ENCODE measurements at regions not wholly inside any gene's neighbourhood (a gene's known extent, or its start where the extent isn't known, plus 50 kb on each side); places are given as distances from the start of the nearest gene placed in this dataset.

- Mint-ChIP-seq H3K9me3 (no peaks in the 10 kb centered on the region), H3K4me3 (no peak overlapping the region), H3K4me1 (no peaks in the 10 kb centered on the region), H3K27ac (no peak overlapping the region), H3K27me3 (no peaks in the 10 kb centered on the region), H3K36me3 (no peaks in the 10 kb centered on the region)
- POLR2A ChIA-PET = no interaction called here
- no peak for ATAC-seq
- no peak for DNase-seq
Observed at GRCh38 chr17:69640073-69640472, 225.6 kb downstream of the MAP2K6 start.

- Mint-ChIP-seq H3K9me3 (peaks cover 0 to 9% (median 0%) of the 10 kb centered on the region in 9 donors), H3K4me1 (no peaks in the 10 kb centered on the region), H3K4me3 (no peak overlapping the region), H3K27ac (no peak overlapping the region), H3K27me3 (no peaks in the 10 kb centered on the region), H3K36me3 (no peaks in the 10 kb centered on the region)
- DNase-seq = no peak
- no peak for ATAC-seq
- POLR2A ChIA-PET = no interaction called here
Observed at GRCh38 chr17:69643686-69644085, 229.2 kb downstream of the MAP2K6 start.

GRCh38 chr17:69646729-69647128, 232.2 kb downstream of the MAP2K6 start:
- no peak for ATAC-seq
- no peaks in the 10 kb centered on the region for H3K36me3 Mint-ChIP-seq
- no peak overlapping the region for H3K27ac Mint-ChIP-seq

GRCh38 chr17:69650881-69651280, 236.4 kb downstream of the MAP2K6 start:
- DNase-seq (no peak), ATAC-seq (no peak)
- Mint-ChIP-seq H3K4me3 (no peak overlapping the region), H3K9me3 (peaks cover 0 to 17% (median 2%) of the 10 kb centered on the region in 9 donors), H3K36me3 (peaks cover 0 to 10% (median 0%) of the 10 kb centered on the region in 3 donors), H3K27ac (no peak overlapping the region), H3K4me1 (no peaks in the 10 kb centered on the region), H3K27me3 (peaks cover 0 to 4% (median 3%) of the 10 kb centered on the region in 5 donors)
- POLR2A ChIA-PET = no interaction called here

More at GRCh38 chr17:69646729-69647128, 232.2 kb downstream of the MAP2K6 start:
- DNase-seq = no peak
- no peaks in the 10 kb centered on the region for H3K27me3 Mint-ChIP-seq
- no peak overlapping the region for H3K4me3 Mint-ChIP-seq
- no peaks in the 10 kb centered on the region for H3K4me1 Mint-ChIP-seq
- POLR2A ChIA-PET = no interaction called here
- peaks cover 0 to 9% (median 0%) of the 10 kb centered on the region in 9 donors for H3K9me3 Mint-ChIP-seq

GRCh38 chr17:69651921-69652320, 237.4 kb downstream of the MAP2K6 start:
- Mint-ChIP-seq H3K4me3 (no peak overlapping the region), H3K36me3 (peaks cover 0 to 10% (median 0%) of the 10 kb centered on the region in 3 donors), H3K9me3 (peaks cover 0 to 17% (median 2%) of the 10 kb centered on the region in 9 donors), H3K27me3 (peaks cover 0 to 4% (median 3%) of the 10 kb centered on the region in 5 donors), H3K27ac (no peak overlapping the region), H3K4me1 (no peaks in the 10 kb centered on the region)
- DNase-seq (no peak), ATAC-seq (no peak)
- POLR2A ChIA-PET = no interaction called here

- H3K9me3 Mint-ChIP-seq = peaks cover 0 to 10% (median 2%) of the 10 kb centered on the region in 9 donors
- POLR2A ChIA-PET = no interaction called here
- peaks cover 0 to 7% (median 4%) of the 10 kb centered on the region in 5 donors for H3K27me3 Mint-ChIP-seq
- H3K4me1 Mint-ChIP-seq = no peaks in the 10 kb centered on the region
- H3K27ac Mint-ChIP-seq = no peak overlapping the region
- H3K36me3 Mint-ChIP-seq = peaks cover 0 to 10% (median 0%) of the 10 kb centered on the region in 3 donors
- DNase-seq = no peak
- no peak for ATAC-seq
- H3K4me3 Mint-ChIP-seq = no peak overlapping the region
Observed at GRCh38 chr17:69654981-69655855, 240.7 kb downstream of the MAP2K6 start.

- POLR2A ChIA-PET = no interaction called here
- DNase-seq (no peak), ATAC-seq (no peak)
- Mint-ChIP-seq H3K4me1 (no peaks in the 10 kb centered on the region), H3K9me3 (peaks cover 0 to 11% (median 2%) of the 10 kb centered on the region in 9 donors), H3K27ac (no peak overlapping the region), H3K4me3 (no peak overlapping the region), H3K36me3 (peaks cover 0 to 10% (median 0%) of the 10 kb centered on the region in 3 donors), H3K27me3 (peaks cover 0 to 8% (median 4%) of the 10 kb centered on the region in 5 donors)
Observed at GRCh38 chr17:69655902-69656301, 241.4 kb downstream of the MAP2K6 start.

- no peaks in the 10 kb centered on the region for H3K4me1 Mint-ChIP-seq
- peaks cover 0 to 3% (median 0%) of the 10 kb centered on the region in 9 donors for H3K9me3 Mint-ChIP-seq
- DNase-seq = no peak
- POLR2A ChIA-PET = no interaction called here
- H3K27ac Mint-ChIP-seq = no peak overlapping the region
- no peaks in the 10 kb centered on the region for H3K27me3 Mint-ChIP-seq
- H3K4me3 Mint-ChIP-seq = no peak overlapping the region
- no peaks in the 10 kb centered on the region for H3K36me3 Mint-ChIP-seq
- no peak for ATAC-seq
Observed at GRCh38 chr17:69669441-69670178, 255.1 kb downstream of the MAP2K6 start.

- H3K4me1 Mint-ChIP-seq = no peaks in the 10 kb centered on the region
- H3K27ac Mint-ChIP-seq = no peak overlapping the region
- no peaks in the 10 kb centered on the region for H3K36me3 Mint-ChIP-seq
- H3K27me3 Mint-ChIP-seq = no peaks in the 10 kb centered on the region
- POLR2A ChIA-PET = no interaction called here
- ATAC-seq (no peak), DNase-seq (no peak)
- H3K9me3 Mint-ChIP-seq = peaks cover 0 to 3% (median 0%) of the 10 kb centered on the region in 9 donors
- H3K4me3 Mint-ChIP-seq = no peak overlapping the region
Observed at GRCh38 chr17:69672924-69673323, 258.4 kb downstream of the MAP2K6 start.

GRCh38 chr17:69677130-69677529, 262.6 kb downstream of the MAP2K6 start:
- no peak overlapping the region for H3K27ac Mint-ChIP-seq
- H3K9me3 Mint-ChIP-seq = peaks cover 0 to 10% (median 0%) of the 10 kb centered on the region in 9 donors

GRCh38 chr17:69678206-69678605, 263.7 kb downstream of the MAP2K6 start:
- H3K4me1 Mint-ChIP-seq = no peaks in the 10 kb centered on the region
- H3K9me3 Mint-ChIP-seq = peaks cover 0 to 10% (median 0%) of the 10 kb centered on the region in 9 donors
- H3K27ac Mint-ChIP-seq = no peak overlapping the region
- POLR2A ChIA-PET = no interaction called here
- DNase-seq (no peak), ATAC-seq (no peak)
- no peaks in the 10 kb centered on the region for H3K36me3 Mint-ChIP-seq
- no peak overlapping the region for H3K4me3 Mint-ChIP-seq
- no peaks in the 10 kb centered on the region for H3K27me3 Mint-ChIP-seq

More at GRCh38 chr17:69677130-69677529, 262.6 kb downstream of the MAP2K6 start:
- ATAC-seq (no peak), DNase-seq (no peak)
- no peak overlapping the region for H3K4me3 Mint-ChIP-seq
- no peaks in the 10 kb centered on the region for H3K36me3 Mint-ChIP-seq
- no peaks in the 10 kb centered on the region for H3K4me1 Mint-ChIP-seq
- H3K27me3 Mint-ChIP-seq = no peaks in the 10 kb centered on the region
- POLR2A ChIA-PET = no interaction called here

- H3K27me3 Mint-ChIP-seq = peaks cover 0 to 2% (median 0%) of the 10 kb centered on the region in 5 donors
Observed at GRCh38 chr17:69679829-69680228, 265.3 kb downstream of the MAP2K6 start.

GRCh38 chr17:69684251-69684650, 269.8 kb downstream of the MAP2K6 start:
- POLR2A ChIA-PET = no interaction called here

More at GRCh38 chr17:69679829-69680228, 265.3 kb downstream of the MAP2K6 start:
- ATAC-seq (no peak), DNase-seq (no peak)
- Mint-ChIP-seq H3K9me3 (peaks cover 0 to 11% (median 4%) of the 10 kb centered on the region in 9 donors), H3K36me3 (no peaks in the 10 kb centered on the region), H3K27ac (no peak overlapping the region), H3K4me1 (no peaks in the 10 kb centered on the region), H3K4me3 (no peak overlapping the region)
- POLR2A ChIA-PET = no interaction called here

More at GRCh38 chr17:69684251-69684650, 269.8 kb downstream of the MAP2K6 start:
- DNase-seq = no peak
- Mint-ChIP-seq H3K4me1 (no peaks in the 10 kb centered on the region), H3K27ac (no peak overlapping the region), H3K27me3 (peaks cover 7 to 41% (median 13%) of the 10 kb centered on the region in 5 donors), H3K9me3 (peaks cover 0 to 37% (median 19%) of the 10 kb centered on the region in 9 donors), H3K4me3 (no peak overlapping the region), H3K36me3 (peaks cover 0 to 14% (median 4%) of the 10 kb centered on the region in 3 donors)
- no peak for ATAC-seq
